HG03135 (cell line): ENCODE measurements at regions not wholly inside any gene's neighbourhood (a gene's known extent, or its start where the extent isn't known, plus 50 kb on each side); places are given as distances from the start of the nearest gene placed in this dataset.
"Not testable (repeated sequence)": the region's sequence is repeated elsewhere in the genome, so short reads cannot be mapped to it uniquely, and the experiment has no call there.

Experiments
- ATAC-seq: cut with Tn5 transposase; IDR thresholded peaks from one replicate; pipeline ENCODE4 v1.9.1; 2021; ENCODE audit warnings: mild to moderate bottlenecking, moderate library complexity; ENCODE audit not compliant: unreplicated experiment

GRCh38 chr1:104018922-104019674, 269.4 kb downstream of the AMY1C start:
- ATAC-seq = no peak

- no peak for ATAC-seq
These were observed 270.0 kb downstream of the AMY1C start for GRCh38 chr1:104019675-104020049.

GRCh38 chr1:104028416-104029035, 278.8 kb downstream of the AMY1C start:
- ATAC-seq = no peak

- no peak for ATAC-seq
These were observed 279.8 kb downstream of the AMY1C start for GRCh38 chr1:104029456-104029970.

GRCh38 chr1:104056786-104057185, 307.1 kb downstream of the AMY1C start:
- no peak for ATAC-seq

- not testable (repeated sequence) for ATAC-seq
These were observed 307.7 kb downstream of the AMY1C start for GRCh38 chr1:104057219-104057898.

- not testable (repeated sequence) for ATAC-seq
These were observed 311.9 kb downstream of the AMY1C start for GRCh38 chr1:104061637-104062036.

- ATAC-seq = no peak
These were observed 314.7 kb downstream of the AMY1C start for GRCh38 chr1:104064399-104064798.

- ATAC-seq = no peak
These were observed 323.2 kb downstream of the AMY1C start for GRCh38 chr1:104072915-104073371.

- ATAC-seq = no peak
These were observed 323.8 kb downstream of the AMY1C start for GRCh38 chr1:104073463-104073902.

- no peak for ATAC-seq
These were observed 332.5 kb downstream of the AMY1C start for GRCh38 chr1:104082221-104082620.

GRCh38 chr1:104084380-104084779, 334.7 kb downstream of the AMY1C start:
- no peak for ATAC-seq

- ATAC-seq = no peak
These were observed 343.0 kb downstream of the AMY1C start for GRCh38 chr1:104092698-104093097.

GRCh38 chr1:104098837-104099236, 349.1 kb downstream of the AMY1C start:
- ATAC-seq = no peak

GRCh38 chr1:104100115-104100514, 350.4 kb downstream of the AMY1C start:
- ATAC-seq = no peak

- no peak for ATAC-seq
These were observed 355.8 kb downstream of the AMY1C start for GRCh38 chr1:104105465-104105864.

GRCh38 chr1:104120525-104120924, 370.8 kb downstream of the AMY1C start:
- ATAC-seq = no peak

GRCh38 chr1:104121271-104121670, 371.6 kb downstream of the AMY1C start:
- ATAC-seq = no peak

GRCh38 chr1:104125266-104125665, 375.6 kb downstream of the AMY1C start:
- ATAC-seq = no peak

GRCh38 chr1:104125970-104126369, 376.3 kb downstream of the AMY1C start:
- ATAC-seq = no peak

GRCh38 chr1:104132382-104132973, 382.8 kb downstream of the AMY1C start:
- ATAC-seq = no peak
